HEK293T (cell line): ENCODE measurements at regions not wholly inside any gene's neighbourhood (a gene's known extent, or its start where the extent isn't known, plus 50 kb on each side); places are given as distances from the start of the nearest gene placed in this dataset.

Experiments
- CTCF ChIA-PET: fragments of 350-600 bp; formaldehyde crosslinking; extraction: SDS; loops from one replicate; lab custom pipeline; 2021; ENCODE audit warnings: antibody characterized with exemption, inconsistent platforms; lab: Yijun Ruan, JAX
- POLR2A ChIA-PET: fragments of 350-600 bp; formaldehyde crosslinking; extraction: SDS; loops from one replicate; lab custom pipeline; 2020; ENCODE audit warnings: antibody characterized with exemption, inconsistent platforms; lab: Yijun Ruan, JAX
- DNase-seq: peaks from one replicate; pipeline ENCODE4 v3.0.0; 2012; ENCODE audit warnings: mixed read lengths; ENCODE audit errors: extremely low spot score
- ARNT ChIP-seq: fragments of 450-650 bp; IDR thresholded peaks from 2 replicates; pipeline ENCODE4 v1.6.1; 2017; ENCODE audit warnings: mild to moderate bottlenecking
- BHLHE40 ChIP-seq: fragments of 450-650 bp; IDR thresholded peaks from 2 replicates; pipeline ENCODE4 v1.6.1; 2016; ENCODE audit warnings: mild to moderate bottlenecking, moderate library complexity, borderline replicate concordance
- CTBP1 ChIP-seq: fragments of 450-650 bp; IDR thresholded peaks from 2 replicates; pipeline ENCODE4 v1.6.1; 2016; ENCODE audit warnings: borderline replicate concordance
- ELF4 ChIP-seq: fragments of 450-650 bp; IDR thresholded peaks from 2 replicates; pipeline ENCODE4 v1.6.1; 2017; ENCODE audit warnings: antibody characterized with exemption
- FOXA1 ChIP-seq: fragments of 450-650 bp; IDR thresholded peaks from 2 replicates; pipeline ENCODE4 v1.6.1; 2016; ENCODE audit warnings: mild to moderate bottlenecking
- FOXK2 ChIP-seq: fragments of 450-650 bp; IDR thresholded peaks from 2 replicates; pipeline ENCODE4 v1.6.1; 2016; ENCODE audit warnings: mild to moderate bottlenecking
- FOXM1 ChIP-seq: fragments of 450-650 bp; IDR thresholded peaks from 2 replicates; pipeline ENCODE4 v1.6.1; 2017; ENCODE audit warnings: mild to moderate bottlenecking, borderline replicate concordance
- HDGF ChIP-seq: fragments of 450-650 bp; IDR thresholded peaks from 2 replicates; pipeline ENCODE4 v1.6.1; 2017; ENCODE audit warnings: antibody characterized with exemption, borderline replicate concordance
- L3MBTL2 ChIP-seq: fragments of 450-650 bp; conservative IDR thresholded peaks from 2 replicates; pipeline ENCODE4 v1.6.1; 2016; ENCODE audit warnings: mild to moderate bottlenecking
- LEF1 ChIP-seq: fragments of 450-650 bp; IDR thresholded peaks from 2 replicates; pipeline ENCODE4 v1.6.1; 2017; ENCODE audit warnings: mild to moderate bottlenecking, borderline replicate concordance
- NFRKB ChIP-seq: fragments of 450-650 bp; IDR thresholded peaks from 2 replicates; pipeline ENCODE4 v1.6.1; 2016; ENCODE audit warnings: mild to moderate bottlenecking, moderate library complexity
- PKNOX1 ChIP-seq: fragments of 450-650 bp; IDR thresholded peaks from 2 replicates; pipeline ENCODE4 v1.6.1; 2016
- SP1 ChIP-seq: fragments of 450-650 bp; IDR thresholded peaks from 2 replicates; pipeline ENCODE4 v1.6.1; 2017
- SUZ12 ChIP-seq: fragments of 450-650 bp; IDR thresholded peaks from 2 replicates; pipeline ENCODE4 v1.6.1; 2016; ENCODE audit warnings: mild to moderate bottlenecking
- ZNF384 ChIP-seq: fragments of 450-650 bp; IDR thresholded peaks from 2 replicates; pipeline ENCODE4 v1.6.1; 2016

- ChIA-PET POLR2A (interaction anchor here (1.0 kb wide), 1 partner anchor 15 kb away, joined by 4 read pairs; no protein-coding TSS in a partner anchor), CTCF (no interaction called here)
- TF ChIP-seq ELF4 (no peak), L3MBTL2 (no peak), CTBP1 (no peak), PKNOX1 (no peak), FOXM1 (no peak), ZNF384 (no peak)
- DNase-seq = no peak
Observed at GRCh38 chr2:64243081-64244036, 99.1 kb upstream of the PELI1 start.

- TF ChIP-seq LEF1 (no peak), ELF4 (no peak), SP1 (no peak), FOXK2 (no peak), PKNOX1 (no peak), ARNT (no peak), HDGF (no peak), NFRKB (no peak), FOXA1 (no peak), SUZ12 (no peak), ZNF384 (no peak)
- ChIA-PET POLR2A (no interaction called here), CTCF (no interaction called here)
- DNase-seq = no peak
Observed at GRCh38 chr2:64244037-64244416, 99.8 kb upstream of the PELI1 start.

GRCh38 chr2:64245631-64246030 lies 101.4 kb upstream of the PELI1 start:
- POLR2A ChIA-PET = no interaction called here
- no peak for TF ChIP-seq ELF4
- TF ChIP-seq FOXM1 = no peak
- TF ChIP-seq ARNT = no peak
- TF ChIP-seq NFRKB = no peak
- no peak for TF ChIP-seq PKNOX1
- no peak for TF ChIP-seq ZNF384
- no peak for TF ChIP-seq BHLHE40
- no peak for TF ChIP-seq FOXK2
- TF ChIP-seq SUZ12 = no peak
- TF ChIP-seq SP1 = no peak
- no peak for TF ChIP-seq FOXA1
- no peak for TF ChIP-seq L3MBTL2
- CTCF ChIA-PET = no interaction called here

GRCh38 chr2:64246962-64247361 lies 102.7 kb upstream of the PELI1 start:
- no peak for DNase-seq
- CTCF ChIA-PET = no interaction called here
- POLR2A ChIA-PET = no interaction called here
- TF ChIP-seq PKNOX1 (no peak), SP1 (no peak), CTBP1 (no peak), NFRKB (no peak), ELF4 (no peak)

More at GRCh38 chr2:64245631-64246030, 101.4 kb upstream of the PELI1 start:
- DNase-seq = no peak

GRCh38 chr2:64249426-64249825 lies 105.2 kb upstream of the PELI1 start:
- TF ChIP-seq PKNOX1 (no peak), CTBP1 (no peak)
- CTCF ChIA-PET = no interaction called here
- DNase-seq = no peak
- POLR2A ChIA-PET = no interaction called here

GRCh38 chr2:64250063-64250462 lies 105.8 kb upstream of the PELI1 start:
- no peak for DNase-seq
- CTCF ChIA-PET = no interaction called here
- TF ChIP-seq PKNOX1 = no peak
- TF ChIP-seq HDGF = no peak
- TF ChIP-seq SUZ12 = no peak
- no peak for TF ChIP-seq FOXM1
- TF ChIP-seq NFRKB = no peak
- no peak for TF ChIP-seq L3MBTL2
- no peak for TF ChIP-seq LEF1
- TF ChIP-seq SP1 = no peak
- no peak for TF ChIP-seq FOXK2
- TF ChIP-seq ELF4 = no peak
- no peak for TF ChIP-seq FOXA1
- no peak for TF ChIP-seq ZNF384
- TF ChIP-seq BHLHE40 = no peak
- no peak for TF ChIP-seq CTBP1
- POLR2A ChIA-PET = no interaction called here
